ENCODE measurements at regions not wholly inside any gene's neighbourhood (a gene's known extent, or its start where the extent isn't known, plus 50 kb on each side); places are given as distances from the start of the nearest gene placed in this dataset.

DNA sequence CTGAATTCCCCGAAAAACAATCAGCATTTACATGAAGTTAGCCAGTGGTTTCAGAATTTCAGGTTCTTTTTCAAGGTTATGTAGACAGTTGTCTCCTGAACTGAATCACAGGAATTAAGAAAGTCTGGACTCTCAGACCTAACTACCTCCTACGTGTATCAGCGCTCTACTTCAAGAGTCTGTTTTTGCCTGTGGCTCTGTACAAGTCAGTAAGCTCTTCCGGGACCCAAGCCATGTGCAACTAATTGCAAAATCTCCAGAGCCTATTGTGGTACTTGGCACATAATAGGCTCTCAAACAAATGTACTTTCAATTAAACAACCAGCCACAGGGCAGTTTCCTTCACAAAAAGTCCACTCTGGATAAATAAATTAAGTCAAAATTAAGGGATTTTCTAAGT, 414.2 kb downstream of the PDCD6IP start:
- no peak overlapping the region for H3K27ac ChIP-seq
- TF ChIP-seq ZFX (IDR thresholded peaks at IDR 0.05) = no peak
- TF ChIP-seq, protein P1, sequence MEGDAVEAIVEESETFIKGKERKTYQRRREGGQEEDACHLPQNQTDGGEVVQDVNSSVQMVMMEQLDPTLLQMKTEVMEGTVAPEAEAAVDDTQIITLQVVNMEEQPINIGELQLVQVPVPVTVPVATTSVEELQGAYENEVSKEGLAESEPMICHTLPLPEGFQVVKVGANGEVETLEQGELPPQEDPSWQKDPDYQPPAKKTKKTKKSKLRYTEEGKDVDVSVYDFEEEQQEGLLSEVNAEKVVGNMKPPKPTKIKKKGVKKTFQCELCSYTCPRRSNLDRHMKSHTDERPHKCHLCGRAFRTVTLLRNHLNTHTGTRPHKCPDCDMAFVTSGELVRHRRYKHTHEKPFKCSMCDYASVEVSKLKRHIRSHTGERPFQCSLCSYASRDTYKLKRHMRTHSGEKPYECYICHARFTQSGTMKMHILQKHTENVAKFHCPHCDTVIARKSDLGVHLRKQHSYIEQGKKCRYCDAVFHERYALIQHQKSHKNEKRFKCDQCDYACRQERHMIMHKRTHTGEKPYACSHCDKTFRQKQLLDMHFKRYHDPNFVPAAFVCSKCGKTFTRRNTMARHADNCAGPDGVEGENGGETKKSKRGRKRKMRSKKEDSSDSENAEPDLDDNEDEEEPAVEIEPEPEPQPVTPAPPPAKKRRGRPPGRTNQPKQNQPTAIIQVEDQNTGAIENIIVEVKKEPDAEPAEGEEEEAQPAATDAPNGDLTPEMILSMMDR (conservative IDR thresholded peaks at IDR 0.05) = no peak

DNA sequence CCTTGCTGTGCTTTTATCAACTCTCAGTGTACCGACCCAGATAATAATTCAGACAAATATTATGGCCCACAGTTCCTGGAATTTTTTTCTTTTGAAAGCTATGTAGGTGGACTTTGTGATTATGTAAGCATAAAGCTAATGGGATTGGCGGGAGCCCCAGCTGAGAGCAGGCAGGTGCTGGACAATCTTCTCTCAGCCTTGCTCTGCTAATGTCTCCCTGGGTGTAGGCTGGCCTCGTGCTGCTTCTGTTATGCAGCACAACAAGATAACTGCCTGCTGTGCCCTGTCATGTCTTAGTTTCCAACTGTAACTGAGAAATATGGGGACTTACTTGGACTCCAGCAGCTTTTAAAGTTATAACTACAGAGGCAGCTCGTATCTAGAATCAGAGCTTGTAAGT, 415.0 kb downstream of the PDCD6IP start:
- TF ChIP-seq ZFX (IDR thresholded peaks at IDR 0.05) = no peak
- TF ChIP-seq, protein P1 (conservative IDR thresholded peaks at IDR 0.05) = no peak
- no peak overlapping the region for H3K27ac ChIP-seq

DNA sequence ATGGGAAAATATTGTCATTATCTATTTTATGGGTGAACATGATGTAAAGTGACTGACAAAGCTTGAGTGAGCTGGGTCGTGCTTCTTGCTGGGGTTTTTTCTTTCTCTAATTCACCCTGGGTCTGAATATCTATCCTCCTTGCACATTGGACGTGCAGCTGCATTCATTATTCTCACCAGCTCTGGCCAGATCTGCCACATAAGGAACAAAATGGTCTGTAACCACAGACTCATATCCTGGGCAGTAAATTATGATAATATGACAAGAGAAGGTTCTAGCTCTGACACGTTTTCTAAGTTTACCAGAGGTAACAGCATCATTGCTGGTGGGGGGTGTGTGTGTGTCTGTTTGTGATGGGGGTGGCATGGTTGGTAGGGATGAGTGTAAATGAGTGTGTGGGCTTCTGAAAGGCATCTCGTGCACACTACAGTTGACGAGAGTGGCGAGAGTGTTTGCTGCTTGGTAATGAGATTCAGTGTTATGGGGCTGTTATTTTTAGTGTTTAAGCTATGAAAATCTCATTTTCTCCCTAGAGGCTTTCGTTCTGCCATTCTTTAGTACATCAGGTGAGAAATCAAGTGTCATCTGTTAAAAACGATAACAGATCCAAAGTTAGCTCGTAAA, 418.4 kb downstream of the PDCD6IP start:
- H3K27ac ChIP-seq = no peak overlapping the region
- TF ChIP-seq, protein P1 (conservative IDR thresholded peaks at IDR 0.05) = no peak
- no peak for TF ChIP-seq ZFX (IDR thresholded peaks at IDR 0.05)

DNA sequence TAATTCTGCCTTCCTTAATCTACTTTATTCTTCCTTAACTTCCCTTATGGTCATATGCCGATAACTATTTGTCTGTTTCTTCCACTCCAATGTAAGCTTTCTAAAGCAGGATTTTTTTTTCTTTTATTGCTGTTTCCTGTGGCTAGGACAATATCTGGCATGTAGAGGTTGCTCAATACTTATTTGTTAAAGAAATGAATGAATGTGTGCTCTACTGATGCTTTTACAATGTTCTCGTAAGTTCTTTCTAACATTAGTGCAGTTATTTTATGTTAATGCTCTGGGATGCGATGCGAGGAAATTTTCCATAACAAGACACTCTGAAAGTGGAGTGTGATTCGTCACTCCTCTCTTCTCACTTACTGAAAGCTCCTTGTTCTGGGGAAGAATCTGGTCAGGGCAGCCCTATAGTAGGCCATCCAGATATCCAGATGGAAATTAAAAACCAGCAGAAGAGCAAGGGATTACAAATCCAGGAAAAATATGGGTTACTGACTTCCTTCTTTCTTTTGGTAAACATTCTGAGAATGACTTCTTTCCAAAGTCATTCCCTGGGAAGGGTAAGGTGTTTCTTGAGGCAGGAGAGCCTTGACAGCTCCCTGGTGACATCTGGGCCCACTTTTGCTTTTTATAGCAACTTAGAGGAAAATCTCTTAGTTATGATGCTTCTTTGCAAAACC, 420.4 kb downstream of the PDCD6IP start:
- TF ChIP-seq ZFX (IDR thresholded peaks at IDR 0.05) = no peak
- TF ChIP-seq, protein P1 (conservative IDR thresholded peaks at IDR 0.05) = no peak
- no peak overlapping the region for H3K27ac ChIP-seq

DNA sequence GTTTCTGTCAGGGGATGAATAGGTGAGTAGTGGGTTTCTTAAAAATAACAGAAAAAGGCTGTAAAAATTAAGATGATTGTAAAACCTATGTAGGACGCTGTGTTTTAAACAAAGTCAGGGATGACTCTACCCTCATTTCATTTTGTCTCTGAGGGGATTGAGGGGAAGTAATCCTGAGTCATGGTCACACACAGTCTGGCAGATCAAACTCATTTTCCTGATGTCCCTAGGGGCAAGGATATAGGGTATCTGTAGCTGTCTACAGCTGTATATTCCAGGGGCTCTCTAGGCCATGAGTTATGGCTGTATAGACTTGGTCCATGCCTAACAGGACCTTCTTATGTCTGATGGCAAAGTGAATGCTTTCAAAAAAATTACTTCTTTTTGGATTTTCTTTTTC, 421.1 kb downstream of the PDCD6IP start:
- TF ChIP-seq ZFX (IDR thresholded peaks at IDR 0.05) = no peak
- TF ChIP-seq, protein P1 (conservative IDR thresholded peaks at IDR 0.05) = no peak
- H3K27ac ChIP-seq = no peak overlapping the region

DNA sequence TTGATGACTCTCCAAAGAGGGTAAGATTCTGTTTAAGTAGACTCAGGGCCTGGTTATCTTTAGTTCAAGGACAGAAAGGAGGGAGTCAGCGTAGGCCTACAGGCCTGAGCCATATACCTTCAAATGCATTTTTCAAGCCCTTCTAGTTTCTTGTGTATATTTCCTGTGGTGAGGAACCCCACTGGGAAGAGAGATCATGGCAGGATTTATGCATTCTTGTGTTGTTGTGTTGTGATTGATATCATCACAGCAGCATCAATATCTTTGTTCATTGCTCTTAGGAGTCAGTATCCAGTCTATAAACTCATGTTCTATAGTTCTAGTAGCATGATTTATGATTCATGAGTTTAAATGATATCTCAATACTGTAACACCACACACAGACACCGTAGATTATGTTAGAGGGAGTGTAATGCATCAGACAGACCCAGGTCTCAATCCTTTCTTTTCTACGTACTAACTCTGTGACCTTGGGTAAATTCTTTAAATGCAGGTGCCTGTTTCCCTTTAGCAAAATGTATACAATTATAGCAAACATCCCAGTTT, 427.5 kb downstream of the PDCD6IP start:
- no peak overlapping the region for H3K27ac ChIP-seq
- TF ChIP-seq, protein P1 (conservative IDR thresholded peaks at IDR 0.05) = no peak
- TF ChIP-seq ZFX (IDR thresholded peaks at IDR 0.05) = no peak

DNA sequence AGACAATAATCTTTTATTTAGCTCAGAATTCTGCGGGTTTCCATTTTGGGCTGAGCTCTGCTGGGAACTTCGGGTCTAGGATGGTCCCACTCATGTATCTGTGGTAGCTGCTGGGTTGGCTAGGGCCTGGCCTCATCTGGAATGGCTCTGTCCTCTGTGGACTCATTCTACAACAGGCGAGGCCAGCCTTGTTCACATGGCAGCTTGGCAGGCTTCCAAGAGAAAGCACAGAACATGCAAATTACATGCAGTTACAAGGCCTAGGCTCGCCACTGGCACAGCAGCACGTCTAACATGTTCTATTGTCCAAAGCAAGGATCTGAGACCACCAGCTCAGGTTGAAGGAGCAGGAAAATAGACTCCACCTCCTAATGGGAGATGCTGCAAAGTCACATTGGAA, 431.4 kb downstream of the PDCD6IP start:
- no peak overlapping the region for H3K27ac ChIP-seq
- TF ChIP-seq, protein P1 (conservative IDR thresholded peaks at IDR 0.05) = no peak
- TF ChIP-seq ZFX (IDR thresholded peaks at IDR 0.05) = no peak
